Epidermal melanocyte (primary cell): ENCODE measurements at regions not wholly inside any gene's neighbourhood (a gene's known extent, or its start where the extent isn't known, plus 50 kb on each side); places are given as distances from the start of the nearest gene placed in this dataset.
"Not testable (repeated sequence)": the region's sequence is repeated elsewhere in the genome, so short reads cannot be mapped to it uniquely, and the experiment has no call there.

ENCODE experiments used
- DNase-seq: peaks from one replicate; pipeline ENCODE4 v3.0.0; 2011; ENCODE audit warnings: low spot score; ENCODE audit not compliant: insufficient read length

DNA sequence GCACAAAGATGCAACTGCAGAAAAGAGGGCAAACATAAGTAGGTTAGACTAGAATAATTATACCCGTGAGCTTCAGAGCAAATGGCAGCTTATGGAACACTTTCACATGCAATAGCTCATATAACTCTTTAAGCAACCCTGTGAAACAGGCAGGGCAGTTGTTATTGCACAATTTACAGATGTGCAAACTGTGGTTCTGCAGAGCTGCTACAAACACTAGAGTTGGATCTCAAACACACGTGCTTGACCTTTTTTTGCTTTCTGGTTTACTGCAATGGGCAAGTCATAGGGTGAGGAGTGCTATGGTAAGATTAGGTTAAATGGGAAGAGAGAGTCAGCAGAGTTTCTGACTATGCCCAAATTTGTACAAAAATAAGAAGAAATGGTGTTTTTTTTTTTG lies 610.8 kb downstream of the GATA3 start:
- DNase-seq, result no peak

DNA sequence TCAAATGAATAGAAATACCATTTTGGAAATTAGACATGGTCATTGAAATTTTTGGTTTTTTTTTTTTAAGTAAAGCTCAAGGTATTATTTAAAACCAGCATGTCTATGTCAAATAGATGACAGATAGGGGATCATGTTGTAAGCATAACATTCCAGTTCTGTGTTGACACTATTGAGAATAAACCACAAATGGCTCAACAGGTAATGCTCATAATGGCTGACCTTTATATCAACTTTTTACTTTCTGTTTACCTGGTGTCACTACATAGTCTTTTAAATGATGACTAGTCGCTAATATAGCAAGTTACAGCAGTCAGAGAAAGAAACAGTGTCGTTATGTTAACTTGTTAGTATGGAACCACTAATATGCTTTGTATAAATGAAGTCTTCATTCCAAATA lies 616.0 kb downstream of the GATA3 start:
- no peak for DNase-seq

- no peak for DNase-seq
These were observed 619.7 kb downstream of the GATA3 start for GRCh38 chr10:8674230-8674629.

DNA sequence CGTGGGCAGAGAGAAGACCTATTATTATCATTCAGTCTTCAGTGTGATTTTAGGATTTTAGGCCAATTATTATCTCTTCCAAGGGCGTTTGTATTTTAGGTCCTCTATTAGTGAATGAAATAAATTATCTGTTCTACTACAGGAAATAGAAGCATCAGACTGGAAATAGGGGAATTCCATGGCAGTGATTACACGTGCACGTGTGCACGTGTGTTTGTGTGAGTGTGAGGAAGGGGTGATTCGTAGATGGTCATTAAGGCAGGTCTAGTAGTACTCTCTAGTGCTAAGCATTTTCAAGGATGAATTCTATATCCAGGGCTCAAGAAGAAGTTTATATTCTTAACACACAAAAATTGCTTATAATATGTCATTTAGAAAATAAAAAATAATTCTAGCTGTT lies 623.2 kb downstream of the GATA3 start:
- no peak for DNase-seq

DNA sequence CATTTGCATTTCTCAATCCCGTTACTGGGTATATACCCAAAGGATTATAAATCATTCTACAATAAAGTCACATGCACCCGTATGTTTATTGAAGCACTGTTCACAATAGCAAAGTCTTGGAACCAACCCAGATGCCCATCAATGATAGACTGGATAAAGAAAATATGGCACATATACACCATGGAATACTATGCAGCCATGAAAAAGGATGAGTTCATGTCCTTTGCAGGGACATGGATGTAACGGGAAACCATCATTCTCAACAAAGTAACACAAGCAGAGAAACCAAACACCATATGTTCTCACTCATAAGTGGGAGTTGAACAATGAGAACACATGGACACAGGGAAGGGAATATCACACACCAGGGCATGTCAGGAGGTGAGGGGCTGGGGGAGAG lies 630.4 kb downstream of the GATA3 start:
- not testable (repeated sequence) for DNase-seq

GRCh38 chr10:8688881-8689280 lies 634.4 kb downstream of the GATA3 start:
- no peak for DNase-seq

- DNase-seq, result no peak
These were observed 637.1 kb downstream of the GATA3 start for GRCh38 chr10:8691498-8692017.

DNA sequence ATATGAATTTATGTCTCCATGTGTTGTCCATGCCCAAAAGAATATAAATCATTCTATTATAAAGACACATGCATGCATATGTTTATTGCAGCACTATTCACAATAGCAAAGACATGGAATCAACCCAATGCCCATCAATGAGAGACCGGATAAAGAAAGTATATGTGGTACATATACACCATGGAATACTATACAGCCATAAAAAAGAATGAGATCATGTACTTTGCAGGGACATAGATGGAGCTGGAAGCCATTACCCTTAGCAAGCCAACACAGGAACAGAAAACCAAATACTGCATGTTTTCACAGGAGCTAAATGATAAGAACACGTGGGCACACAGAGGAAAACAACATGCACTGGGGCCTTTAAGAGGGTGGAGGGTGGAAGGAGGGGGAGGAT lies 639.1 kb downstream of the GATA3 start:
- DNase-seq, result not testable (repeated sequence)

DNA sequence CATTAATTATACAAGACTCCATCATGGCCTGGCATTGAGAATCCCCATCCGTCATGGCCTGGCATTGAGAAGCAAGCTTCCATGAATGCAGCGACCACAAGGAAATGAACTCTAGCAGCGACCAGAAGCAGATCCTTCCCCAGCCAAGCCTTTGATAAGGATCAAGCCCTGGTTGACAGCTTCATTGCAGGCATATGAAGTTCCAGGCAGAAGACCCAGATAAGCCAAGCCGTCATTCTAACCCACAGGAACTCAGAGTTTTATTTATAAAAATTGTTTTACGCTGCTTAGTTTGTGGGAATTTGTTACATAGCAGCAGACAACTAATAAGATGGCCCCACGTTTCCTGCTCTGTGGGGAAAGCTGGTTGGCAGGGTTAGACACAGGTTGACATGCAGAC lies 642.3 kb downstream of the GATA3 start:
- no peak for DNase-seq

DNA sequence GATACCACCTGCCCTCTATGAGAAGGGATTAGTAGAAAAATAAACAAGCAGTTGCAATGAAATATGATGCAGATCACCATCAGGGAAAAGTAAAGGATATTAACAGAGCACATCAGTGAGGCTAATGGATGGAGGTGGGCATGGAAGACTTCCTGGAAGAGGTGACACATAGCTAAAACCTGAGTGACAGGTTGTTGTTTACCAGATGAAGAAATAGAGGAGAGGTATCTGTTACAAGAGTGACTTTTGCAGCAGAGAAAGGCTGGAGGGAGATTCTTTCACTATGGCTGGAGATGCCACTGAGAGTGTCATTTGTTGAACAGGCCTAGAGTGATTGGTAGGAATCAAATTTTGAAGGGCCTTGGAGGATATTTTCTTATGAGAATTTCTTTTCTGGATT lies 646.2 kb downstream of the GATA3 start:
- no peak for DNase-seq

DNA sequence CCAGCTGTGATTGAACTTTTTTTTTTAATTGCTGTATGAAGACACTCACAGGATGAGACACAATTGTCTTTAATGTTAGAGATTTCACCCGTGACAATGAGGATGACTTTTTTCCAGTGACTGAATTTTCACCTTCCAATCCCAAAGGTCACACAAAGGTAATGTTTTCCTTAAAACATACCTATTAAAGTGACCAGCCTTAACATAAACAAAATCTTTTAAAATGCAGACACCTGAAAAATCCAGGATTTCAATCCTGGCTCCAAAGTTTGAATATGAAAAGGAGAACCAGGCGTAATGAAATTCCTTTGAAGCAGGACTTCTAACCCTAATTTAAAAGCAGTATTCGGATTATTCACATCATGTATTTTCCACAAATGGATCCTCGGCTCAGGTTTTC lies 647.7 kb downstream of the GATA3 start:
- no peak for DNase-seq

- DNase-seq, result no peak
These were observed 650.9 kb downstream of the GATA3 start for GRCh38 chr10:8705415-8705814.

GRCh38 chr10:8712656-8713055 lies 658.2 kb downstream of the GATA3 start:
- DNase-seq, result no peak

DNA sequence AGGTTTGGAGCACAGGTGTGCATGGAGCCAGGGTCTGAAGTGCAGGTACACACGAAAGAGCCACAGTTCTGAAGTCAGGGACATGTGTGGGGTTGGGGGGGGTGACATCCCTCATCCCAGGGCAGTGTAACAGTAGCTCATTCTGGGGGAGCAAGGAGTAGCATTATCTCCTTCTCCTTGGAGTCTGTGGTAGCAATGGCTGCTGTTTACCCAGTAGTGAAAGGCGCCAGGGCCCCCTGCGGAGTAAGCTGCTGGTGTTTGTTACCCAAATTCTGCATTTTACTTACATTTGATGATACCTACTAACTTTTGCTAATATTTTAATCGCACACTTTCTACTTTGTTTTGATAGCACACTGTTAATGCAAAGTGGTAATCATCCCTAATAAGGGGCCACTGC lies 665.5 kb downstream of the GATA3 start:
- no peak for DNase-seq

GRCh38 chr10:8721650-8722049 lies 667.2 kb downstream of the GATA3 start:
- DNase-seq, result no peak

GRCh38 chr10:8722835-8723234 lies 668.3 kb downstream of the GATA3 start:
- DNase-seq, result no peak

DNA sequence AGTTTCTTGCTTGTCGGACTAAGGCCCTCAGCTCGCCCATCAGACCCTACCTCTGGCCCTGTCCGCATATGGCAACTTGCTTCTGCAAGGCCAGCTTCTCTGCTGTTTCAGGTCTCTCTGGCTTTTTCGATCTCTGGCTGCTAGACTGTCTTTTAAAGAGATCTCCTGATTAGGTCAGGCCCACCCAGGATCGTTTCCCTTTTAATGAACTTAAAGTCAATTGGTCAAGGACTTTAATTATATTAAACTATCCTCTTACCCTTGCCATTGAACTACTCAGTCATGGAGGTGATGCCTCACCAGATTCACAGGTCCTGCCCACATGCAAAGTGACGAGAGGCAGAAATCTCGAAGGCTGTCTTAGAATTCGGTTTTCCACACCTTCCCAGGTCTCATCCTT lies 670.9 kb downstream of the GATA3 start:
- DNase-seq, result no peak

DNA sequence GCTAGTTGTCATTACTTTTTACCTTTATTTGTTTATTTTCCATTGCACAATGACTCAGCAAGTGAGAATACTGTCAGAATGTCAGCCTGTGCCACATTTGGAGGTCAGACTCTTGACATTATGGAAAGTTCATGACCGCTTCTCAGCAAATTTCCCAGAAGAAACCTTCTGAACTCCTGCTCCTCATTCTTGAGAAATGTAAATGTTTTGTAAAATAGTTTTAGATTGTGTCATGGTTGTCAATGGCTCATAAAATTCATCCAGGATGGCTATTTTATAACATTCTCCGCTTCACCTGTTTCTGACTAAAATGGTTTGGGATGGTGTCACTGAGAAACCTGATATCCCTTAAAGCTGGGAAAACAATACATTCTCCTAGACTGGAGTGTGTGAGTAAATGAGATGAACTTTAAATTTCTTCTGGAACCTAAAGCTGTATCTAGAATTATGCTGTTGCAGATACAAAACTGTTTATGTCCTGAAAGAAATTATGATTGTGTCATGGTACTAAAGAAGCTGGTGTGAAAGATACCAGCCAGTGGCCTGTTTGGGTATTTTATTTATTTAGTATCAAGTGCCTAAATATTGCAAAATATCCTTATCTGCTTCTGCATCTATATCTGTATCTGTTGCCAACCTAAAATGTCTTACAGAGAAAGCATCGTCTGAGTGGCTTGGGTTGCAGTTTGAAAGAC lies 671.7 kb downstream of the GATA3 start:
- no peak for DNase-seq

- no peak for DNase-seq
These were observed 672.2 kb downstream of the GATA3 start for GRCh38 chr10:8726779-8727084.

DNA sequence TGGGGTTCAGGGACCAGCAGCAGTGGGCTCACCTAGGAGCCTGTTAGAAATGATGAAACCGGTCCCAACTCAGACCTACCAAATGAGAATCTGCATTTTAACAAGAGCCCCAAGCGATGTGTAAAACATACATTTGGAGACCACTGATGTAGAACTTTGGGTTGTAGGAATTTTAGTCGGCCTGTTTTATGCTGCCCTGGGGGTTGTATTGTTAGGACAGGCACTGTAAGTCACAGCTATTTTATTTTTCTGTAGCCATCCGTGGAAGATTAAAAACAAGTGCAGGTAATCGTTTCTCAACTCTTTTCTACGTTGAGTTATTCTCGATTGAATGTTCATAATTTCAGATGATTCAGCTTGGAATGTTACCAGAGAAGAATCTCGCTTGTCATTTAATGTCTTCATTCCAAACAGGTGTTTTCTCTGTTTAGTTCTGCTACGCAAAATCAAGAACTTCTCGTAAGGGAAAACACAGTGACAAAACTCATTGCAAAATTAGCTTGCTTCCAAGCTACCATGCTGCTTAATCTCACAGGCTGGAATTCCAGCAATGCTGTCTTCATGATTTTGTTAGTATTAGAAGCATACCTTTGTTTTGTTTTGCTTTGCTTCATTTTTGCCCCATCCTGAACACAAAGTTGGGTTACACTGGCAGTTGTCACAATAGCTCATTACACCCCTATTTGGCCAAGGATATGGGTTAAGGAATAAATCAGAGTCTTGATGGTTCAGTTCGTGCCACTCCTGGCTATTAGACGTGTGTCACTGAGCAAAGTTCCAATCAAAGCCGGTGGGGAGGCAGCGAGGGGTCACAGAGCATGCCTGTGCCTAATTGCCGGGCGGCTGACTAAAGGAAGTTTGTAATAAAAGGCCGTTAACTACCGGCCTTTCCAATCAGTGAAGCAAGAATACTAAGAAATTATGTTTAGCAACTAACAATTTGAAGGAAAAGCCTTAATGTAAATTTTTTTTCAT lies 676.9 kb downstream of the GATA3 start:
- DNase-seq, result no peak

DNA sequence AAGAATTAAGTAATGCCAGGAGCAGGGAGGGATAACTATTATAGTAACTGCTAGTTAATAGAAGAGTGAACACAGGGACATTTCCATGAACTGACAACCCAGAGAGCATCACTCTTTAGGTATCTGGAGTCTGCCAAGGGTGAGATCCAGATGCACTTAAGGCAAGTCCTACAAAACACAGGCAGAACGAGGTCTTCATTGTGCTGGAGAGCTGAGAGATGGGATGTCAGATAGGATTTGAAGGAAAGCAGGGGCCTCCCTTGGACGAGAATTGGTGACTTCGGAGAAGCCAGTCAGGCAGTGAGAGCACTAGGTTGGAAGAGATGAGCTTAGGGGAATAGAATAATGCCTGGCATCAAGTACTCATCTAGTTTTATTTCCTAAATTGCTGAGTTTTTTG lies 684.5 kb downstream of the GATA3 start:
- DNase-seq, result no peak

DNA sequence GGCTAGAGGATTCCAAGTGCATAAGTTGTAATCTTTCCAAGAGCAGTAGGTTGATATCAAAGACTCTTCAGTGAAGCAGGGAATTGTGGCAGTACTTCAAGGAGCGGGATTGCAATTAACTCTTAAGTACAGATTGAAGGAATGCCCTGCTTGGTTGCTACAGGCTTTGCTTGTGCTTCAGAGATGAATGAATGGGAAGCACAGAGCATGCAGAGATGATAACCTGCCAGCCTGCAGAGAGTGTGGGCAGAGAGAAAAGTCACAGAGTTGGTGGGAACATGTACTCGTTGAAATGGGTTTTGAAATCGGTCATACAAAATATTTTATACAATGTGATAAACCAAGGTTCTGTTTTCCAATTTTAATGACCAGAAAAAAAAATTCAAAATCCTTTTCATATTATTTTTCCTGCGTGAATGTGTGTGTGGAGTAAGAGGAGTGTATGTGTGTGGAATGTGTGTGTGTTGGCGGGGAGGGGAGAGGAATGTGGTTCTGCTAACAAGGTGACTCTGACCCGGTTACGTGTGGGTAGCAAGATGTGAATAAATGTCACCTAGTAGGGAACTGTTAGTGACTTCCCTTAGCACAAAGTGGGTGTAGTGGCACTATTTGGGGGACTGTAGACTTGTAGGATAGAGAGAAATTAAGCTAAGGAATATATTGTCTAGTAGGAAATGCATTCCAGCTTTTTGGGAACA lies 697.8 kb downstream of the GATA3 start:
- DNase-seq, result no peak
